ENCODE measurements at regions not wholly inside any gene's neighbourhood (a gene's known extent, or its start where the extent isn't known, plus 50 kb on each side); places are given as distances from the start of the nearest gene placed in this dataset.

DNA sequence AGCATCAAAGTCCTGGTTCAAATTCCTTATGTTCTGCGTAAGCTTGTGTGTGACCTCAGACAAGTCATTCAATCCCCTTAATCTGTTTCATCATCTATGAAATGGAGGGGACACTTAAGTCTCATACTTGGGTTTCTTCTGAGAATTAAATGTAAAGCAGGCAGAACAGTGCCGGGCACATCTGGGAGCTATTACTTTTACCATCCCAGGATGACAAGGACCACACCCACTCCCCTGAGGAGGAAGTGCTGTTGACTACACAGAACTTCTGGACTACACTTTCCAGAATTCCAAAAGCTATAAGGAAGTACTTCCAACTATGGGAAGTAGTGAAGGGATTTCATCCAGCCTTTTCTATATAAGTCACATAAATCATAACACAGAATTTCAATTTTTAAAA is 294.9 kb downstream of the IPMK start:
- TF ChIP-seq CTCF (IDR thresholded peaks at IDR 0.05; ENCODE audit: low read depth, low read length) (no peak), EZH2phosphoT487 (IDR thresholded peaks at IDR 0.05; ENCODE audit: low read depth) (no peak)

Data from OCI-LY3 (cell line).